IgD-negative memory B cell (primary cell): ENCODE measurements at regions not wholly inside any gene's neighbourhood (a gene's known extent, or its start where the extent isn't known, plus 50 kb on each side); places are given as distances from the start of the nearest gene placed in this dataset.

Source experiments
- H3K27ac Mint-ChIP-seq, 3 donors: one replicate each; pipeline ENCODE4 v1.8.0; 2020 to 2022; ENCODE audit warnings: mild to moderate bottlenecking in 3 of 3, mixed read lengths in 3 of 3, moderate library complexity in 1 of 3
- H3K27me3 Mint-ChIP-seq: one replicate; pipeline ENCODE4 v1.8.0; 2021; ENCODE audit warnings: mixed read lengths
- H3K36me3 Mint-ChIP-seq: one replicate; pipeline ENCODE4 v1.8.0; 2020; ENCODE audit warnings: mild to moderate bottlenecking, mixed read lengths
- H3K4me1 Mint-ChIP-seq, 3 donors: one replicate each; pipeline ENCODE4 v1.8.0; 2020 to 2022; ENCODE audit warnings: mixed read lengths in 3 of 3, mild to moderate bottlenecking in 1 of 3
- H3K4me3 Mint-ChIP-seq, 4 donors: one replicate each; pipeline ENCODE4 v1.8.0; 2020 to 2022; ENCODE audit warnings: mild to moderate bottlenecking in 4 of 4, mixed read lengths in 4 of 4, moderate library complexity in 3 of 4
- H3K9me3 Mint-ChIP-seq, 3 donors: one replicate each; pipeline ENCODE4 v1.8.0; 2020 to 2021; ENCODE audit warnings: mixed read lengths in 3 of 3, mild to moderate bottlenecking in 1 of 3

DNA sequence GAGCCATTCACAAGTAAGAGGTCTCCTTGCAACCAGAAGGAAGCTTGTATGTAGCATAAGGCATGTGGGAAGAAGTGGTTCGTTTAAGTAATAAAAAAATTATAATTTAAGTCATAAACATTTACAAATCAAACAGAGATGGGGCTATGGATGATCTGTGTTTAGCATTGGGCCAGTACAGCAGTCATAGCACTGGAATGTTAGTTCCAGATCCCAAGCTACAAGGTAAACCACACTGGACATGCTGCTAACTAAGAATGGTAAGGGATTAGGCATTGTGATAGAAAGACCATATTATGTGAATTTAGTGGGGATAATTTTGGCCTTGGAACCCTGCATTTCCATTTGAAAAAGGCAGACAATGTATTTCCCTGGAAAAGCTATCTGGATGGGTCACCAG is 170.4 kb upstream of the KCNN2 start:
- Mint-ChIP-seq H3K36me3 (no peaks in the 10 kb centered on the region), H3K27ac (no peak overlapping the region), H3K4me1 (no peaks in the 10 kb centered on the region), H3K27me3 (no peaks in the 10 kb centered on the region), H3K4me3 (no peak overlapping the region), H3K9me3 (no peaks in the 10 kb centered on the region)

- no peaks in the 10 kb centered on the region for H3K4me1 Mint-ChIP-seq
- H3K36me3 Mint-ChIP-seq: no peaks in the 10 kb centered on the region
- H3K4me3 Mint-ChIP-seq: no peak overlapping the region
- H3K27ac Mint-ChIP-seq: no peak overlapping the region
- H3K9me3 Mint-ChIP-seq: peaks cover 0 to under 1% (median 0%) of the 10 kb centered on the region in 3 donors
- H3K27me3 Mint-ChIP-seq: no peaks in the 10 kb centered on the region
Observed at GRCh38 chr5:114192108-114192507, 169.8 kb upstream of the KCNN2 start.

- Mint-ChIP-seq H3K4me1 (no peaks in the 10 kb centered on the region), H3K27me3 (no peaks in the 10 kb centered on the region), H3K27ac (no peak overlapping the region), H3K9me3 (peaks cover 4 to 25% (median 5%) of the 10 kb centered on the region in 3 donors), H3K4me3 (no peak overlapping the region), H3K36me3 (no peaks in the 10 kb centered on the region)
Observed at GRCh38 chr5:114201332-114201731, 160.5 kb upstream of the KCNN2 start.

GRCh38 chr5:114204923-114205322 is 156.9 kb upstream of the KCNN2 start:
- Mint-ChIP-seq H3K4me3 (no peak overlapping the region), H3K27ac (no peak overlapping the region), H3K36me3 (no peaks in the 10 kb centered on the region), H3K27me3 (peaks cover 2% of the 10 kb centered on the region), H3K4me1 (no peaks in the 10 kb centered on the region), H3K9me3 (peaks cover 5 to 9% (median 5%) of the 10 kb centered on the region in 3 donors)

GRCh38 chr5:114206640-114207039 is 155.2 kb upstream of the KCNN2 start:
- peaks cover 2% of the 10 kb centered on the region for H3K27me3 Mint-ChIP-seq
- H3K27ac Mint-ChIP-seq: no peak overlapping the region
- H3K4me1 Mint-ChIP-seq: no peaks in the 10 kb centered on the region
- peaks cover 0 to 4% (median 2%) of the 10 kb centered on the region in 3 donors for H3K9me3 Mint-ChIP-seq
- H3K4me3 Mint-ChIP-seq: no peak overlapping the region
- H3K36me3 Mint-ChIP-seq: no peaks in the 10 kb centered on the region

DNA sequence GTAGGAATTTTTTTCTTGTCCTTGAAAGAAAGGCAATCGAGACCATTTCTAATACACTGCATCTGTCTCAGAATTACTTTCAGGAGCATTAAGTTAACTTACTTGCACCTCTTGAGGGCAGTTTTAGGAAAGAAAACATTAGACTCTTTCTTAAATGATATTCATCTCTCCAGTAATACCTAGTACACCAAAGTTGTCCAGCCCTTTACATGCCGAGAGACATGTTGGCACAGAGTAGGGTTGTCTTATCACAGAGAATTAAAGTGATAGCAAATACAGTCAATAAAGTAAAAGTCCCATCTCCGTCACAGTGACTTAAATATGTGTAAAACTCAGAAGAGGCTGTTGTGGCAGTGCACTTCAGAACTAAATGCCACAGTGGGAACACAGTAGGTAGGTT is 154.3 kb upstream of the KCNN2 start:
- H3K4me1 Mint-ChIP-seq: no peaks in the 10 kb centered on the region
- peaks cover 0 to 4% (median 2%) of the 10 kb centered on the region in 3 donors for H3K9me3 Mint-ChIP-seq
- peaks cover 2% of the 10 kb centered on the region for H3K27me3 Mint-ChIP-seq
- no peaks in the 10 kb centered on the region for H3K36me3 Mint-ChIP-seq
- no peak overlapping the region for H3K27ac Mint-ChIP-seq
- H3K4me3 Mint-ChIP-seq: no peak overlapping the region

DNA sequence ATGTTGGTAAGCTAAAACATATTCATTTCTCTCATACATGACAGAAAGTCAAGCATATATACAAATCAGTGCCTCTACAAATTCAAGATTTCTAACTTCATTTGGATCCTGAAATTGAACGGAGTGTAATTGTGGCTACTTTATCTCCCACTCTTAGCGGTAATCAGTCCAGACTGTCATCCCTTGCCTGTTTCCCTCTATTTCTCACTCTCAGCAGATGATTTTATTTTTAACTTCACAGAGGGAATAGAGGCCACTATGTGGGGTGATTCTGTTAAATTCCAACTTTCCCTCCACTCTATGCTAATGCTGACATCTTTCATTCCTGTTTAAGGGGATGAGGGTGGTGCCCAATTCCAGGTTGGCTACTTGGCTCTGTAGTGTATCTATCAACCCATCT is 153.8 kb upstream of the KCNN2 start:
- no peaks in the 10 kb centered on the region for H3K4me1 Mint-ChIP-seq
- H3K4me3 Mint-ChIP-seq: no peak overlapping the region
- H3K36me3 Mint-ChIP-seq: no peaks in the 10 kb centered on the region
- peaks cover 2% of the 10 kb centered on the region for H3K27me3 Mint-ChIP-seq
- no peak overlapping the region for H3K27ac Mint-ChIP-seq
- peaks cover 2 to 4% (median 3%) of the 10 kb centered on the region in 3 donors for H3K9me3 Mint-ChIP-seq

- peaks cover 2 to 6% (median 4%) of the 10 kb centered on the region in 3 donors for H3K9me3 Mint-ChIP-seq
- H3K4me1 Mint-ChIP-seq: peaks cover 0 to 2% (median 0%) of the 10 kb centered on the region in 3 donors
- H3K36me3 Mint-ChIP-seq: no peaks in the 10 kb centered on the region
- no peak overlapping the region for H3K4me3 Mint-ChIP-seq
- H3K27me3 Mint-ChIP-seq: peaks cover 2% of the 10 kb centered on the region
- no peak overlapping the region for H3K27ac Mint-ChIP-seq
Observed at GRCh38 chr5:114208588-114208987, 153.3 kb upstream of the KCNN2 start.

GRCh38 chr5:114210662-114211061 is 151.2 kb upstream of the KCNN2 start:
- Mint-ChIP-seq H3K36me3 (peaks cover 2% of the 10 kb centered on the region), H3K27ac (no peak overlapping the region), H3K27me3 (peaks cover 2% of the 10 kb centered on the region), H3K4me1 (peaks cover 0 to 2% (median 0%) of the 10 kb centered on the region in 3 donors), H3K9me3 (peaks cover 2 to 6% (median 4%) of the 10 kb centered on the region in 3 donors), H3K4me3 (no peak overlapping the region)

GRCh38 chr5:114221807-114222206 is 140.1 kb upstream of the KCNN2 start:
- Mint-ChIP-seq H3K4me3 (no peak overlapping the region), H3K27ac (no peak overlapping the region), H3K27me3 (no peaks in the 10 kb centered on the region), H3K4me1 (peaks cover 0 to 2% (median 0%) of the 10 kb centered on the region in 3 donors), H3K36me3 (no peaks in the 10 kb centered on the region), H3K9me3 (peaks cover 0 to 12% (median 10%) of the 10 kb centered on the region in 3 donors)

DNA sequence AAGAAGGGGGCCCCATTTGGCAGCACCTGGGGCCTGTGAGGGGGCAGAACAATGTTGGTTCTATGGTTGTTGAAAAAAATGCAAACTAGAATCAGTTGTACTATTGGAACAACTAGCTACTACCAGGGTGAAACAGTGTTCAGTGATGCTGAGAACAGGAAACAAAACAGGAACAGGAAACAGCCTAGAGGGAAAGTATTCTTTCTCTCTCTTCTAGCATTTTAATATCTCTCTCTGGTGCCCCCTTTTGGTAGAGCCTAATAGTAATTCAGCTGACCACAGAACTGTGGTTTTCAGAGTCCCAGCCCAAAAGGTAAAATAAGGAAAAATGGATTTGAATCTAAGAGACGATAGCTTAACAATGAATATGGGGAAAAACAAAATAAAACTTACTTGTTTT is 138.0 kb upstream of the KCNN2 start:
- H3K27ac Mint-ChIP-seq: no peak overlapping the region
- H3K9me3 Mint-ChIP-seq: peaks cover 0 to 5% (median 2%) of the 10 kb centered on the region in 3 donors
- H3K36me3 Mint-ChIP-seq: no peaks in the 10 kb centered on the region
- no peaks in the 10 kb centered on the region for H3K27me3 Mint-ChIP-seq
- peaks cover 0 to 2% (median 0%) of the 10 kb centered on the region in 3 donors for H3K4me1 Mint-ChIP-seq
- H3K4me3 Mint-ChIP-seq: no peak overlapping the region

GRCh38 chr5:114237766-114238165 is 124.1 kb upstream of the KCNN2 start:
- H3K27ac Mint-ChIP-seq: no peak overlapping the region
- peaks cover 0 to 1% (median 0%) of the 10 kb centered on the region in 3 donors for H3K9me3 Mint-ChIP-seq
- no peaks in the 10 kb centered on the region for H3K4me1 Mint-ChIP-seq
- no peak overlapping the region for H3K4me3 Mint-ChIP-seq
- H3K36me3 Mint-ChIP-seq: no peaks in the 10 kb centered on the region
- H3K27me3 Mint-ChIP-seq: no peaks in the 10 kb centered on the region

DNA sequence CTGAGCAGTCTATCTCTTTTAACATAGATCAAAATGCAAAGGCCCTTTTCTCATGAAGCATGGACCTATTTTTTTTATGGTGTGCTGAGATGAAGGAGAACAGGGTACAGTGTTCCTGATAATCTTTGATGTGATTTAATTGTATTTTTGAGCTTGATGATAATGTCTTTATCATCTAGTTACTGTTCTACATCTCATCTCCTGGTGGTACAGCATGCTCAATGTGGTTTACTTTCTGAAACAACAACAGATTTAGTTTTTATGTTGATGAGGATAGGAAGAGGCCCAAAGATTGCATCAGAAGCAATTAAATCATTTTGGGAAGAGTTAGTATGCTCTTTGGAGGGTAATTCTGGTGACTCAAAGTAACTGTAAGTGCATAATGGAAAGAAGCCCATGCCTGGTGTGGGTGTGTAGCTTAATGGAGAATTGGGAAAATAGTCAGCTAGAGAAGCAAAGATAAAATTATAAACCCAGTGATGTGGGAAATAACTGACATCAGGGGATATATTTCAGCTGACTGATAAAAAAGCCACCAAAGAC is 123.0 kb upstream of the KCNN2 start:
- no peak overlapping the region for H3K4me3 Mint-ChIP-seq
- H3K27me3 Mint-ChIP-seq: no peaks in the 10 kb centered on the region
- no peak overlapping the region for H3K27ac Mint-ChIP-seq
- H3K9me3 Mint-ChIP-seq: peaks cover 0 to 1% (median 0%) of the 10 kb centered on the region in 3 donors
- no peaks in the 10 kb centered on the region for H3K36me3 Mint-ChIP-seq
- H3K4me1 Mint-ChIP-seq: no peaks in the 10 kb centered on the region

GRCh38 chr5:114243281-114243971 is 118.4 kb upstream of the KCNN2 start:
- H3K4me1 Mint-ChIP-seq: no peaks in the 10 kb centered on the region
- H3K9me3 Mint-ChIP-seq: peaks cover 0 to 2% (median 1%) of the 10 kb centered on the region in 3 donors
- no peak overlapping the region for H3K27ac Mint-ChIP-seq
- no peaks in the 10 kb centered on the region for H3K36me3 Mint-ChIP-seq
- no peaks in the 10 kb centered on the region for H3K27me3 Mint-ChIP-seq
- H3K4me3 Mint-ChIP-seq: no peak overlapping the region

- H3K4me1 Mint-ChIP-seq: no peaks in the 10 kb centered on the region
- H3K4me3 Mint-ChIP-seq: no peak overlapping the region
- H3K9me3 Mint-ChIP-seq: peaks cover 0 to 2% (median 1%) of the 10 kb centered on the region in 3 donors
- H3K27me3 Mint-ChIP-seq: no peaks in the 10 kb centered on the region
- no peak overlapping the region for H3K27ac Mint-ChIP-seq
- H3K36me3 Mint-ChIP-seq: no peaks in the 10 kb centered on the region
Observed at GRCh38 chr5:114243972-114244317, 117.9 kb upstream of the KCNN2 start.

- H3K4me3 Mint-ChIP-seq: no peak overlapping the region
- peaks cover 3% of the 10 kb centered on the region for H3K36me3 Mint-ChIP-seq
- H3K27ac Mint-ChIP-seq: no peak overlapping the region
- H3K27me3 Mint-ChIP-seq: no peaks in the 10 kb centered on the region
- no peaks in the 10 kb centered on the region for H3K4me1 Mint-ChIP-seq
- peaks cover 0 to 1% (median 0%) of the 10 kb centered on the region in 3 donors for H3K9me3 Mint-ChIP-seq
Observed at GRCh38 chr5:114249823-114250222, 112.0 kb upstream of the KCNN2 start.
